Upper lobe of left lung (tissue), 4 donors: ENCODE measurements at regions not wholly inside any gene's neighbourhood (a gene's known extent, or its start where the extent isn't known, plus 50 kb on each side); places are given as distances from the start of the nearest gene placed in this dataset.

ENCODE experiments used
- CTCF ChIP-seq, 6 experiments: fragments of 450-650 bp in 4 of 6; fragments of 200-600 bp in 2 of 6; sonication (generic) in 2 of 6; IDR thresholded peaks; one replicate each; pipeline ENCODE4 v1.5.1; 2016 to 2019; ENCODE audit warnings: antibody characterized with exemption in 6 of 6
- EP300 ChIP-seq, 4 donors: sonication (generic); formaldehyde crosslinking; IDR thresholded peaks; one replicate each; pipeline ENCODE4 v1.5.1; 2017; ENCODE audit warnings: antibody characterized with exemption in 4 of 4, control low read depth in 2 of 4
- POLR2AphosphoS5 ChIP-seq, 2 donors: sonication (generic); formaldehyde crosslinking; IDR thresholded peaks; one replicate each; pipeline ENCODE4 v1.5.1; 2017; ENCODE audit warnings: antibody characterized with exemption in 2 of 2

GRCh38 chr9:23444658-23445057, 381.4 kb downstream of the ELAVL2 start:
- no peak for TF ChIP-seq CTCF (IDR thresholded peaks at IDR 0.05)
- TF ChIP-seq POLR2AphosphoS5 (IDR thresholded peaks at IDR 0.05) = no peak
- no peak for TF ChIP-seq EP300 (IDR thresholded peaks at IDR 0.05)
